ENCODE measurements at regions not wholly inside any gene's neighbourhood (a gene's known extent, or its start where the extent isn't known, plus 50 kb on each side); places are given as distances from the start of the nearest gene placed in this dataset.

- in situ Hi-C loops (cut with MboI) (no loop called here), intact Hi-C loops (cut with micrococcal nuclease) (no loop called here)
- TF ChIP-seq PREB (CRISPR knock-in tag; IDR thresholded peaks at IDR 0.05) (no peak), TCFL5 (CRISPR knock-in tag; conservative IDR thresholded peaks at IDR 0.05) (no peak), ARID1B (IDR thresholded peaks at IDR 0.05) (no peak), DDX20 (tag; IDR thresholded peaks at IDR 0.05; ENCODE audit: low read depth) (no peak), ESRRA (IDR thresholded peaks at IDR 0.05; ENCODE audit: borderline replicate concordance, low read depth) (no peak), SRSF3 (IDR thresholded peaks at IDR 0.05; ENCODE audit: insufficient read depth, low read length) (no peak), ZNF277 (CRISPR knock-in tag; IDR thresholded peaks at IDR 0.05; ENCODE audit: borderline replicate concordance) (no peak)
- no peaks in the 10 kb centered on the region for H3K79me2 ChIP-seq (ENCODE audit: control insufficient read depth, insufficient read depth, low read length)
- no peaks in the 10 kb centered on the region for H3K4me1 ChIP-seq (replicated peaks in 1 of 2; ENCODE audit: control insufficient read depth in 2 of 2, insufficient read depth in 2 of 2, low read length in 2 of 2)
- BruUV-seq (replicated peaks) = no TSS peak
- H3K9me3 ChIP-seq (replicated peaks; ENCODE audit: control insufficient read depth, insufficient read depth, low read depth, low read length) = no peaks in the 10 kb centered on the region
- WGBS (ENCODE audit: insufficient coverage, low coverage, missing lambda C conversion rate) = 0% methylated on average over 1 of the region's 1 CpG
- no peak overlapping the region for H2AFZ ChIP-seq (ENCODE audit: low read depth, low read length)
- DNase-seq (ENCODE audit: extremely low read depth in 1 of 4, low spot score in 3 of 4) (no peak), FAIRE-seq (no peak), ATAC-seq (no peak)
- H3K9ac ChIP-seq (ENCODE audit: insufficient read depth in 1 of 2, low read depth in 2 of 2, low read length in 2 of 2) = no peak overlapping the region
- no peak overlapping the region for H3K27ac ChIP-seq (ENCODE audit: extremely low read depth, low read depth, low read length)
- ChIA-PET CTCF (ENCODE audit: low intra/inter-chr PET ratio) (no interaction called here), POLR2A (no interaction called here)
- no peak overlapping the region for H3K4me2 ChIP-seq (ENCODE audit: insufficient read depth, low read length)
- no peaks in the 10 kb centered on the region for H3K27me3 ChIP-seq (ENCODE audit: control insufficient read depth in 2 of 2, insufficient read depth in 2 of 2, low read length in 2 of 2)
- no peaks in the 10 kb centered on the region for H4K20me1 ChIP-seq (replicated peaks; ENCODE audit: control insufficient read depth, insufficient read depth, low read length)
- no peaks in the 10 kb centered on the region for H3K9me1 ChIP-seq (ENCODE audit: control insufficient read depth, insufficient read depth, low read length)
- H3K36me3 ChIP-seq (ENCODE audit: control insufficient read depth, insufficient read depth, low read length) = no peaks in the 10 kb centered on the region
- H3K4me3 ChIP-seq = no peak overlapping the region
Measured at GRCh38 chr3:150101016-150101415, 130.3 kb upstream of the PFN2 start.
